MCF 10A (cell line): ENCODE measurements at regions not wholly inside any gene's neighbourhood (a gene's known extent, or its start where the extent isn't known, plus 50 kb on each side); places are given as distances from the start of the nearest gene placed in this dataset.
A peak's percentile ranks its signal among the peaks of the same experiment; 100 is the strongest.
"Not testable (repeated sequence)": the region's sequence is repeated elsewhere in the genome, so short reads cannot be mapped to it uniquely, and the experiment has no call there.

ENCODE experiments used
- BruUV-seq: library from RNA; stranded (reverse); fragments of 400-500 nt; replicated peaks from 2 replicates; lab custom pipeline; 2021; lab: Mats Ljungman, UMichigan
- CTCF ChIA-PET: fragments of 300-600 bp; sonication (Branson Sonifier 250); formaldehyde crosslinking; extraction: SDS; loops from one replicate; lab custom pipeline; 2021; ENCODE audit warnings: antibody characterized with exemption, inconsistent platforms; lab: Yijun Ruan, JAX
- POLR2A ChIA-PET: fragments of 300-600, 350-650 bp; sonication (Branson Sonifier 250); formaldehyde crosslinking; extraction: SDS; loops from one replicate; lab custom pipeline; 2020; ENCODE audit warnings: antibody characterized with exemption, inconsistent platforms; lab: Yijun Ruan, JAX
- DNase-seq: peaks from one replicate; pipeline ENCODE4 v3.0.0-alpha.2; 2018; ENCODE audit not compliant: unreplicated experiment
- H3K27ac Mint-ChIP-seq: one replicate; pipeline ENCODE4 v1.8.0; 2022; ENCODE audit warnings: mild to moderate bottlenecking, low read depth, mixed read lengths; ENCODE audit not compliant: unreplicated experiment
- H3K27me3 Mint-ChIP-seq: one replicate; pipeline ENCODE4 v1.8.0; 2022; ENCODE audit warnings: mixed read lengths; ENCODE audit not compliant: insufficient read depth, unreplicated experiment
- H3K36me3 Mint-ChIP-seq: one replicate; pipeline ENCODE4 v1.8.0; 2022; ENCODE audit warnings: mild to moderate bottlenecking, moderate library complexity, mixed read lengths; ENCODE audit not compliant: insufficient read depth, unreplicated experiment
- H3K4me1 Mint-ChIP-seq: one replicate; pipeline ENCODE4 v1.8.0; 2022; ENCODE audit warnings: mixed read lengths; ENCODE audit not compliant: insufficient read depth, unreplicated experiment
- H3K4me3 Mint-ChIP-seq: one replicate; pipeline ENCODE4 v1.8.0; 2022; ENCODE audit warnings: mild to moderate bottlenecking, moderate library complexity, mixed read lengths; ENCODE audit not compliant: unreplicated experiment
- H3K9me3 Mint-ChIP-seq: one replicate; pipeline ENCODE4 v1.8.0; 2022; ENCODE audit warnings: mixed read lengths; ENCODE audit not compliant: unreplicated experiment
- CTCF ChIP-seq: fragments of 200-600 bp; IDR thresholded peaks from one replicate; pipeline ENCODE4 v1.8.0; 2022; ENCODE audit warnings: antibody characterized with exemption, mild to moderate bottlenecking; ENCODE audit not compliant: unreplicated experiment
- intact Hi-C: fragments of 100-400 bp; cut with micrococcal nuclease; formaldehyde crosslinking; loops from 2 replicates; pipeline ENCODE4 v1.14.1; 2022

GRCh38 chr15:30830961-30831360 lies 72.8 kb upstream of the FAN1 start:
- H3K4me1 Mint-ChIP-seq: peaks cover 8% of the 10 kb centered on the region

GRCh38 chr15:30833379-30833778 lies 70.3 kb upstream of the FAN1 start:
- H3K9me3 Mint-ChIP-seq, H3K36me3 Mint-ChIP-seq, H3K4me3 Mint-ChIP-seq, DNase-seq, H3K4me1 Mint-ChIP-seq, H3K27me3 Mint-ChIP-seq, POLR2A ChIA-PET, BruUV-seq, intact Hi-C loops, H3K27ac Mint-ChIP-seq: not testable (repeated sequence)
- CTCF ChIA-PET: interaction anchor here (0.6 kb wide), 1 partner anchor 295 kb away, joined by 3 read pairs; no protein-coding TSS in a partner anchor

More at GRCh38 chr15:30830961-30831360, 72.8 kb upstream of the FAN1 start:
- CTCF ChIA-PET: interaction anchor here (1.9 kb wide), 1 partner anchor 28 kb away, joined by 9 read pairs; no protein-coding TSS in a partner anchor
- POLR2A ChIA-PET: no interaction called here
- no peaks in the 10 kb centered on the region for H3K36me3 Mint-ChIP-seq
- intact Hi-C loops: no loop called here
- DNase-seq: no peak
- no peak overlapping the region for H3K4me3 Mint-ChIP-seq
- no peaks in the 10 kb centered on the region for H3K27me3 Mint-ChIP-seq
- H3K9me3 Mint-ChIP-seq: no peaks in the 10 kb centered on the region
- H3K27ac Mint-ChIP-seq: no peak overlapping the region
- BruUV-seq: no TSS peak
- TF ChIP-seq CTCF: no peak

GRCh38 chr15:30841639-30842038 lies 62.1 kb upstream of the FAN1 start:
- peaks cover 20% of the 10 kb centered on the region for H3K4me1 Mint-ChIP-seq
- H3K4me3 Mint-ChIP-seq, BruUV-seq, H3K36me3 Mint-ChIP-seq, POLR2A ChIA-PET, DNase-seq, intact Hi-C loops, H3K27ac Mint-ChIP-seq, H3K9me3 Mint-ChIP-seq: not testable (repeated sequence)
- CTCF ChIA-PET: interaction anchor here (1.1 kb wide), 1 partner anchor 18 kb away, joined by 4 read pairs; no protein-coding TSS in a partner anchor
- peaks cover 13% of the 10 kb centered on the region for H3K27me3 Mint-ChIP-seq

- H3K4me1 Mint-ChIP-seq: peaks cover 30% of the 10 kb centered on the region
- H3K4me3 Mint-ChIP-seq, H3K9me3 Mint-ChIP-seq, H3K36me3 Mint-ChIP-seq, BruUV-seq, DNase-seq, intact Hi-C loops, H3K27ac Mint-ChIP-seq, CTCF ChIA-PET: not testable (repeated sequence)
- POLR2A ChIA-PET: interaction anchor here (0.6 kb wide), 1 partner anchor 43 kb away, joined by 4 read pairs; no protein-coding TSS in a partner anchor
- peaks cover 13% of the 10 kb centered on the region for H3K27me3 Mint-ChIP-seq
These were observed 60.8 kb upstream of the FAN1 start for GRCh38 chr15:30842798-30843472.

GRCh38 chr15:30845536-30845935 lies 58.2 kb upstream of the FAN1 start:
- CTCF ChIA-PET: interaction anchor here (1.5 kb wide), 1 partner anchor 14 kb away, joined by 4 read pairs; no protein-coding TSS in a partner anchor
- H3K9me3 Mint-ChIP-seq, intact Hi-C loops, H3K4me3 Mint-ChIP-seq, DNase-seq, H3K36me3 Mint-ChIP-seq, BruUV-seq: not testable (repeated sequence)
- POLR2A ChIA-PET: interaction anchor here (0.7 kb wide), 1 partner anchor 13 kb away, joined by 3 read pairs; no protein-coding TSS in a partner anchor
- Mint-ChIP-seq H3K4me1 (peaks cover 30% of the 10 kb centered on the region), H3K27me3 (peaks cover 13% of the 10 kb centered on the region), H3K27ac (peak overlapping the region; percentile 44)
